ENCODE measurements at regions not wholly inside any gene's neighbourhood (a gene's known extent, or its start where the extent isn't known, plus 50 kb on each side); places are given as distances from the start of the nearest gene placed in this dataset.

GRCh38 chr6:81682235-81682795, 70.2 kb downstream of the TENT5A start:
- TF ChIP-seq CTCF (IDR thresholded peaks at IDR 0.05; ENCODE audit: low read depth, low read length, missing control alignments): no peak
- no peak for DNase-seq (ENCODE audit: low read depth)
- no peak overlapping the region for H3K4me3 ChIP-seq (ENCODE audit: low read depth, low read length)

GRCh38 chr6:81669445-81669844, 83.0 kb downstream of the TENT5A start:
- no peak overlapping the region for H3K4me3 ChIP-seq (ENCODE audit: low read depth, low read length)
- DNase-seq (ENCODE audit: low read depth): no peak
- no peak for TF ChIP-seq CTCF (IDR thresholded peaks at IDR 0.05; ENCODE audit: low read depth, low read length, missing control alignments)

- TF ChIP-seq CTCF (IDR thresholded peaks at IDR 0.05; ENCODE audit: low read depth, low read length, missing control alignments): no peak
- H3K4me3 ChIP-seq (ENCODE audit: low read depth, low read length): no peak overlapping the region
- DNase-seq (ENCODE audit: low read depth): no peak
These were observed 83.8 kb downstream of the TENT5A start for GRCh38 chr6:81668615-81669047.

GRCh38 chr6:81666481-81666880, 86.0 kb downstream of the TENT5A start:
- no peak for TF ChIP-seq CTCF (IDR thresholded peaks at IDR 0.05; ENCODE audit: low read depth, low read length, missing control alignments)
- H3K4me3 ChIP-seq (ENCODE audit: low read depth, low read length): no peak overlapping the region
- DNase-seq (ENCODE audit: low read depth): no peak

GRCh38 chr6:81656231-81656630, 96.2 kb downstream of the TENT5A start:
- no peak for DNase-seq (ENCODE audit: low read depth)
- TF ChIP-seq CTCF (IDR thresholded peaks at IDR 0.05; ENCODE audit: low read depth, low read length, missing control alignments): no peak
- no peak overlapping the region for H3K4me3 ChIP-seq (ENCODE audit: low read depth, low read length)

- TF ChIP-seq CTCF (IDR thresholded peaks at IDR 0.05; ENCODE audit: low read depth, low read length, missing control alignments): no peak
- DNase-seq (ENCODE audit: low read depth): no peak
These were observed 96.8 kb downstream of the TENT5A start for GRCh38 chr6:81655696-81656095.

GRCh38 chr6:81648502-81648901, 104.0 kb downstream of the TENT5A start:
- no peak overlapping the region for H3K4me3 ChIP-seq (ENCODE audit: low read depth, low read length)
- no peak for DNase-seq (ENCODE audit: low read depth)
- TF ChIP-seq CTCF (IDR thresholded peaks at IDR 0.05; ENCODE audit: low read depth, low read length, missing control alignments): no peak

More at GRCh38 chr6:81655696-81656095, 96.8 kb downstream of the TENT5A start:
- H3K4me3 ChIP-seq (ENCODE audit: low read depth, low read length): no peak overlapping the region

Data from GM12864 (cell line).